GM19438 (cell line): ENCODE measurements at regions not wholly inside any gene's neighbourhood (a gene's known extent, or its start where the extent isn't known, plus 50 kb on each side); places are given as distances from the start of the nearest gene placed in this dataset.
"Not testable (repeated sequence)": the region's sequence is repeated elsewhere in the genome, so short reads cannot be mapped to it uniquely, and the experiment has no call there.

Experiments used
- ATAC-seq: cut with Tn5 transposase; IDR thresholded peaks from one replicate; pipeline ENCODE4 v1.9.1; 2021; ENCODE audit warnings: low read depth; ENCODE audit not compliant: unreplicated experiment

DNA sequence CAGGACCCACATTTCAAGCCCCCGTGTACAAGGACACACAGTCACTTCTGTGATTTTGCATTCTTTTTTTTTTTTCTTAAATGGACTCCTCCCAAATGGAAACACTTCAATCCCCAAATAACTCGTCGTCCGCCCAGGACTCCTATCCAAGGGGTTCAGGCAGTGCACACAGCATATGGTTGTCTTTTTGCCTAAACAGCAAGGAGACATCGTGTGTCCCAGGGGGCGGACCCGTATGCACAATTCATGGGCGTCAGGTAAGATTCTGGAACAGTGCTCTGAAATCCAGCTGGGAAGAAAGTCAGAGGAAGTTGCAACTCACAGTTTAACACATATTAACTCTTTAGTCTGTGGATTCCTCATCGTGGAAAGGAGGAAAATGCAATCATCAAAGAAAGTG lies 231.3 kb downstream of the SHOX start:
- ATAC-seq: no peak

GRCh38 chrX:861340-861890 lies 230.8 kb downstream of the SHOX start:
- no peak for ATAC-seq

- no peak for ATAC-seq
Measured at GRCh38 chrX:859329-859728, 228.7 kb downstream of the SHOX start.

DNA sequence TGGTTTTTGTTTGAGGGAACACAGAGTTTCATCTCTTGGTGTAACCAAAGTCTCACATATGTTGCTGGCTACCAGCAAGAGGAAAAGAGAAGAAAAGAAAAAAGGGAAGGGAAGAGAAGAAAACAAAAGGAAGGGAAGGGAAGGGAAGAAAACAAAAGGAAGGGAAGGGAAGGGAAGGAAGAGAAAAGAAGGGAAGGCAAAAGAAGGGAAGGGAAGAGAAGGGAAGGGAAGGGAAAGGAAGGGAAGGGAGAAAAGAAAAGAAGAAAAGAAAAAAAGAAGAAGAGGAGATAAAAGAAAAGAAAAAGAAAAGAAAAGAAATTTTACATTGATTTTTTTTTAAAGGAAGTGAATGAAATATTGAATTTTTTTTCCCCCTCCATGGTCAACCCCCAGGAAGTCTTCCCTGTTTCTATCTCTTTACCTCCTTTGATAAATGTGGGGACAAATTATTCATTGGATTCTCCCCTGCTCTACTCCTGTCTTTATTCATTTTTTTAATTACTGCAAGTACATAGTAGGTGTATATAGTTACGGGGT lies 228.0 kb downstream of the SHOX start:
- ATAC-seq: no peak

DNA sequence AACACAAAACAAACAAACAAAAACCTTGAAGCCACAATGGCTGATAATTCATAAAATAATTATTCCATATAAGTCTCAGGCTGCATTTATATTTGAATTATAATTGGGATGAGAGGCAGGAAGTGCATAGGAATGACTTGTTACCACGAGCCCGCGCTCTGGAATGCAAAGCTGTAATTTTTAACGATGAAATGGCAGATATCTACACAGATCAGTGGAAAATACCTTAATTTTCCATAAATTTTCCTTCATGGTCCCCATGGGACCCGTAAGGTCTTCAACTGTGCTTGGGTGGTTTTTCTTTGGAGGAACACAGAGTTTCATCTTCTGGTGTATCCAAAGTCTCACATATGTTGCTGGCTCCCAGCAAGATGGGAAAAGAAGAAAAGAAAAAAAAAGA lies 226.8 kb downstream of the SHOX start:
- no peak for ATAC-seq

DNA sequence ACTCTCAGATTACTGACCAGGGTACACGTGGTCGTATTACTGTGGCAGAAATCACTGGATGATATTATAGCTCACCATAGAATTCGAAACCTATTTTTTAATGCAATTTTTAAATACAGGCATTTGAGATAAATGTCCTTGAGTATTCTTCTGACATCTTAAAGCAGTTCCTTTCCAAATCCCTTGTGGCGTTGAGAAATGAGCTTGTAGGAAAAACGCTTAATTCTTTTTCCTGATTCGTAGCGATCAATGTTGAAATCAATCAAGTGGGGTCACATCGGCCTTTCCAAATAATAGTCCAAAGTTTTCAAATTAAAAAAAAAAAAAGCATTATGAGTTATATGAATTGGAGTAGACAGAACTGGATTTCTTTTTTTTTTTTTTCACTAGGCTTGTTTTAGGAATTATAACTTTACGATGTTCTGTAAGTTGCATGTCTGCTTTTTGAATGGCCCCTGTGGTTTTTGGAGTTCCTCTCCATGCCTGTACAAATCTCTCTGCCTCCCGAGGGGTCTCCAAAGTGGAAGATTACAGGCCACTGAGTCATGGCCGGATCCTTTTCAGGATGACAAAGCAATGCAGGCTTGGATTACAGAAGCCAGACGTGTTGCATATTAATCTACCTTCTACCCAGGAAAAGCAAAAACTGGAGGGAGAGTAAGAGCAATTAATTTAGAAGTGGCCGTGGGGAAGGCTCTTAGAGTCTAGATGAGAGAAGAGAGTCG lies 226.1 kb downstream of the SHOX start:
- no peak for ATAC-seq

DNA sequence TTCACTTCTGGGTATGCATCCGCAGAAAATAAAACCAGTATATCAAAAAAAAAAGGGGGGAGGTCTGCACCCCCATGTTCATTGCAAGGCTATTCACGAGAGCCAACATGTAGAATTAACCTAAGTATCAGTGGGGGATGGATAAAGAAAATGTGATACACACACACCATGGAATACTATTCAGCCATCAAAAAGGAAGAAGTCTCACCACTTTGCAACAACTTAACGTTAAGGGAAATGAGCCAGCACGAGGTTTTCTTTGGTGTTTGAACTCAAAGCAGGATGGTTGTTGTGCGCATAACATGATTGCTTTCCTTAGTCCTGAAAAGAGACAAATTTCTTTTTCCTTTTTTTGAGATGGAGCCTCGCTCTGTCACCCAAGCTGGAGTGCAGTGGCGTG lies 222.7 kb downstream of the SHOX start:
- no peak for ATAC-seq

GRCh38 chrX:850471-850916 lies 219.9 kb downstream of the SHOX start:
- ATAC-seq: no peak

DNA sequence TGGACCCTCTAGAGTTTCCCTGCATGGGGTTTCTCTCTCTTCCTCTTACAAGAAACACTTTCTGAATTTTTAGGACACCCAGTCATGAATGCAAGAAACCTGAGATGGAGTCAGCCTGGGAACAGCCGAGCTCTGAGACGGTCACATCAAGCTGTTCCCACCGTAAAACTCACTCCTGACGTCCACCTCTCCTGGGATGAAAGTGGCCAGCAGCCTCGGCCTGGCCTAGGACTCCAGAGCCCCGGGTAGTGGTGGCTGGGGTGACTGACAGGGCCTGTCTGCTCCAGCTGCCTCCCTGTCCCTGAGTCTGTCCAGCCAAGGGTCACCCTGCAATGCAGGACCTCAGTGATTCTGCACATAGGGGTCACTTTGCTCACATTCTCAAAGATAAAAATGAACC lies 217.8 kb downstream of the SHOX start:
- no peak for ATAC-seq

DNA sequence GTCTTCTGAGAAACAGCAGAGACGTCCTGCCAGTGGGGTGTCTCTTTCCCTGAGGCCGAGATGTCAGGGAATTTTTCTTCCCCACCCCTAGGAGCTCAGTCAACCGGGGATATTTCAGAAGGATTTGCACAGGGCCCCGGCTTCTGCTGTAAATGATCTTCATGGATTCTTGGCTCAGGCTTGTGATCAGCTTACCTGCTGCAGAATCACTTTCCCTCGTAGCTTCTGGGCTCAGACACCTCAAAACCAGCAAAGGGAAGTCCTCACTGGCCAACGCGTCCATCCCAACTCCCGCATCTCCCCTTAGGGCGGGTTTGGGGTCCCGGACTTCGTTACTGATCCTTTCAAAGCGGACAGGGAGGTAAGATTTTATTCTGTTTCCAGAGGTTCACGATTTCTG lies 212.7 kb downstream of the SHOX start:
- ATAC-seq: no peak

DNA sequence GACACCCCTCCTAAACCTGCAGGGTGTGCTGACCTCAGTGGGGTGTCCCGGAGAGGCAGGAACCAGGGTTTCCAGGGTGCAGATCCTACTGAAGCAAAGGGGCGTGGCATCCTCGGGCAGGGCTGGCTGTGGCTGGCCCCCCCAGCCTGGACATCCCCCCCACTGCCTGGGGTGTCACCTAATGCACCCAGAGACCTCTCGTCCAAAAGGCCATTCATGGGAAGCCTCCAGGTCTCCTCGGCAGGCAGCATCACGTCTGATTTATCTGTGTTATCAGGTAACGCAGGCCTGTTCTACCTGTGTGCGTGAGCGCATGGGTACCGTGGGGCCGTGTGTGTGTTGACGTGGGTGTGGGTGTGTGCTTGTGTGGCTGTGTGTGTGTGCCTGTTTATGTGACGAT lies 210.0 kb downstream of the SHOX start:
- ATAC-seq: no peak

DNA sequence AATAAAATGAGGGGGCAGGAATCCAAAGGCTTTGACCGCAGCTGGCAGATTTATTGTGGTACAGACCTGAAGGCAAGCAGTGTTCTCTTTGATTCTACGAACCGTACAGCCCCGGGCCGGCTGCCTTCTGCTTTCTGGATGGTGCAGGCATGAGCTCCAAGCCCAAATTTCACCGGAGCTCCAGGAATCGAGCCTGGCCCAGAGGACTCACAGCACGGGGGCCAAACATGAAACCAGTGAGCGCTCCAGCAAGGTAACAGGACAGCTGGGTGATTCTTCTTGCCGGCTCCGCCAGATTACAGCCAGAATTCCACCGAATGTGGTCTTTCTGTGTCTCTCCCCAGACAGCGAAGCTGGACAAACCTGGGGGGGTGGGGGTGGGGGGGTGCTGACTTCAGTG lies 208.1 kb downstream of the SHOX start:
- not testable (repeated sequence) for ATAC-seq

DNA sequence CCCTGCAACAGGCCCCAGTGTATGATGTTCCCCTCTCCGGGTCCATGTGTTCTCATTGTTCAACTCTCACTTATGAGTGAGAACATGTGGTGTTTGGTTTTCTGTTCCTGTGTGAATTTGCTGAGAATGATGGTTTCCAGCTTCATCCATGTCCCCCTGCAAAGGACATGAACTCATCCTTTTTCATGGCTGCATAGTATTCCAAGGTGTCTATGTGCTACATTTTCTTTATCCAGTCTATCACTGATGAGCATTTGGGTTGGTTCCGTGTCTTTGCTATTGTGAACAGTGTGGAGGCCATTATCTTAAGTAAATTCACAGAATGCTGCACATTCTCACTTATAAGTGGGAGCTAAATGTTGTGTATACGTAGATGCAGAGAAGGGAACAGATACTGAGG lies 205.3 kb downstream of the SHOX start:
- ATAC-seq: not testable (repeated sequence)

DNA sequence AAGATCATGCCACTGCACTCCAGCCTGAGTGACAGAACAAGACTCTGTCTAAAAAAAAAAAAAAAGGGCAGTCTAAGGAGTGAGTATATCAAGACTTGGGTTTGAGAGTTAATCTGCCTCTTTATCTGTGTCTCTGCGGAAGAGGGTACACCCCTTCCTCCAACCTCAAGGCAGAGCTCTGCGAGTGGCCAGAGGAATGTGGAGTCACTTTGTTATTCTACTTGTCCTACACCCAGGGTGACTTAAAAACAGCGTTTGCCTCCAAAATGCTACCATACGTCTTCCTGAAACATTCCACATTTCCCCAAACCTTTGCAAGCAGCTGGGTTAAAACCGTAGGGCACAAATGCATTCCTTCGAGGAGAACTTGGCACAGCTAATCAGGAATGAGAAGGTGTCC lies 199.9 kb downstream of the SHOX start:
- ATAC-seq: no peak

- ATAC-seq: no peak
Measured at GRCh38 chrX:829145-829544, 198.6 kb downstream of the SHOX start.

- ATAC-seq: no peak
Measured at GRCh38 chrX:828411-828959, 197.9 kb downstream of the SHOX start.

GRCh38 chrX:826448-826847 lies 195.9 kb downstream of the SHOX start:
- no peak for ATAC-seq

DNA sequence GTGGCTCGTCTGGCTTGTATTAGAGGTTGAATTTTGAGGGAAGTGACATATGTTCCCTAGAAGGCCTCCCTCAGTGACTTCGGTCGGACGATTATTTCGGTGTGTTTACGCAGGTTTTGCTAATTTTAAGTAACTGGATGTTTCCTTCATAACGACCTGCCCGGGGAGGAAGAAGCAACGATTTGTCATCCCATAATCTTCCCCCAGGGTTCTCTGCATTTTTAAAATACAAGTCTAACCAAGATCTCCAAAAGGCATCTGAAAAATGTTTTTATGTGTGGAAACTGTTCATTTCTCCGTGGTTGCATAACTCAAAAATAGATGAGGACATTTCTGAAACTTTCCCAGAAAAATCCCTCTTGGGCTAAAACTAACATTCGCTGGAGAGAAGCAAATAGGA lies 195.4 kb downstream of the SHOX start:
- ATAC-seq: no peak

DNA sequence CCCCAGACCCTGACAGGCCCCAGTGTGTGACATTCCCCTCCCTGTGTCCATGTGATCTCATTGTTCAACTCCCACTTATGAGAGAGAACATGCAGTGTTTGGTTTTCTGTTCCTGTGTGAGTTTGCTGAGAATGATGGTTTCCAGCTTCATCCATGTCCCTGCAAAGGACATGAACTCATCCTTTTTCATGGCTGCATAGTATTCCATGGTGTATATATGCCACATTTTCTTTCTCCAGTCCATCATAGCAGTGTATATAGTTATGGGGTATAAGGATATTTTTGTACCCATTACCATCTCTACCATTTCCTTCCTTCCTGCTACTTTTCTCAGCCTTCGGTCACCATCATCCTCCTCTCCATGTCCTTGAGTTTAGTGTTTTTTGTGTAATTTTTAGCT lies 192.5 kb downstream of the SHOX start:
- ATAC-seq: not testable (repeated sequence)

DNA sequence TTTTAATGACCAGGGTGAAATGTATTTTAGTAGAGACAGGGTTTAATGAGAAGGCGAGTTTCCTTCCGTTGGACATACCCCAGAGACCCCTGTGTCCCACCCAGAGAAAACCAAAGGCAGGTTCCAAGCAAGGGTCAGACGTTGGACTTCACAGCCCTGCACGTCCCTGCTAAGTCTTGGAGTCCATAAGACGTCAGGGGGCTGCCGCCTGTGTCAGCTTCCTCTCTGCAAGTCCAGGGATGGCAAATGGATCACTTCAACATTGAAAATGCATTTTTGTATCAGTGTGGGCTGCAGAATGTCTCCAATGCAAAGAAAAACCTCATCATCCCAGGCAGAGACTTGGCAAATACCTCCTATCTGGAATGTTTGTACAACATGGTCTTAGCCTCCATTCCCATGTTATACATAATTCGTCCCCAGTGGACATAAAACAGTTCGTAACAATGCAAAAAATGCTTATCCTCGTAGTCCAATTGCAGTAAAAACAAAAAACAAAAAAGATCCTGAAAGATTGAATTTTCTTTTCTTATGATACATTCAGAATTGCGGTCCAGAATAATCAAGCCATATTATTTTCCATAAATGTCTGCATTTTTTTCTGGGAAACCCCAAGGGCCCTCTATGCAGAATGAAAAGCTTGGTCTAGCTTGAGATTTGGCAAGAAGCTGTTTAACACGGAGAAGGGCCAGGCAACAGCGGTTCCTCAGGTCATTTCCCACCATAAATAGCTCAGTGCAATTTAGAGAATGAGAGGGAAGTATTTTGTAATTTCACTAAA lies 190.9 kb downstream of the SHOX start:
- no peak for ATAC-seq

GRCh38 chrX:819684-820083 lies 189.1 kb downstream of the SHOX start:
- no peak for ATAC-seq
